PC-3 (cell line): ENCODE measurements at regions not wholly inside any gene's neighbourhood (a gene's known extent, or its start where the extent isn't known, plus 50 kb on each side); places are given as distances from the start of the nearest gene placed in this dataset.

Experiments
- ATAC-seq: fragments of 200-7000 bp; cut with Tn5 transposase; 2 replicates; pipeline ENCODE4 v1.9.1; 2020; ENCODE audit warnings: mild to moderate bottlenecking, moderate library complexity
- BruUV-seq: library from RNA; stranded (reverse); fragments of 400-500 nt; replicated peaks from 2 replicates; lab custom pipeline; 2021; lab: Mats Ljungman, UMichigan
- CTCF ChIA-PET: fragments of 300-600 bp; sonication (Branson Sonifier 250); formaldehyde crosslinking; loops from one replicate; lab custom pipeline; 2022; ENCODE audit warnings: antibody characterized with exemption; lab: Charles Lee
- POLR2A ChIA-PET: fragments of 300-600 bp; sonication (Branson Sonifier 250); formaldehyde crosslinking; loops from one replicate; lab custom pipeline; 2022; ENCODE audit warnings: antibody characterized with exemption; ENCODE audit not compliant: unreplicated experiment; lab: Charles Lee
- DNase-seq: peaks from one replicate; pipeline ENCODE4 v3.0.0-alpha.2; 2015
- H2AFZ ChIP-seq: fragments of 300-600 bp; sonication (generic); 2 replicates; pipeline ENCODE4 v1.6.0; 2016; ENCODE audit warnings: antibody characterized with exemption, low read length
- H3F3A ChIP-seq: fragments of 300-600 bp; sonication (generic); one replicate; pipeline ENCODE4 v1.6.0; 2017; ENCODE audit warnings: antibody characterized with exemption, low read length, control low read depth, mild to moderate bottlenecking; ENCODE audit not compliant: unreplicated experiment
- H3K27ac ChIP-seq: fragments of 300-600 bp; sonication (generic); 2 replicates; pipeline ENCODE4 v1.5.1; 2016; ENCODE audit warnings: mild to moderate bottlenecking, low read length
- H3K27me3 ChIP-seq: fragments of 300-600 bp; sonication (generic); 2 replicates; pipeline ENCODE4 v1.6.1; 2016; ENCODE audit warnings: low read length, mixed read lengths
- H3K36me3 ChIP-seq: fragments of 300-600 bp; sonication (generic); 2 replicates; pipeline ENCODE4 v1.6.1; 2016; ENCODE audit warnings: low read depth, mixed run types, low read length, mixed read lengths
- H3K4me1 ChIP-seq: fragments of 300-600 bp; sonication (generic); 2 replicates; pipeline ENCODE4 v1.5.1; 2016; ENCODE audit warnings: low read length; ENCODE audit not compliant: insufficient read depth
- H3K4me2 ChIP-seq: fragments of 300-600 bp; sonication (generic); 2 replicates; pipeline ENCODE4 v1.6.0; 2016; ENCODE audit warnings: low read length
- H3K4me3 ChIP-seq: fragments of 300-600 bp; sonication (generic); 2 replicates; pipeline ENCODE4 v1.5.1; 2016; ENCODE audit warnings: mild to moderate bottlenecking, low read length, mixed read lengths
- H3K79me2 ChIP-seq: fragments of 300-600 bp; sonication (generic); 2 replicates; pipeline ENCODE4 v1.6.1; 2017; ENCODE audit warnings: low read length, mixed read lengths
- H3K9ac ChIP-seq: fragments of 300-600 bp; sonication (generic); 2 replicates; pipeline ENCODE4 v1.6.0; 2016; ENCODE audit warnings: mild to moderate bottlenecking, low read length
- H3K9me2 ChIP-seq: fragments of 300-600 bp; sonication (generic); replicated peaks from 2 replicates; pipeline ENCODE4 v1.6.1; 2016; ENCODE audit warnings: mixed run types, low read length, mixed read lengths
- H3K9me3 ChIP-seq: fragments of 300-600 bp; sonication (generic); 2 replicates; pipeline ENCODE4 v1.6.1; 2016; ENCODE audit warnings: low read length, mixed read lengths
- H4K20me1 ChIP-seq: fragments of 300-600 bp; sonication (generic); 2 replicates; pipeline ENCODE4 v1.6.1; 2016; ENCODE audit warnings: low read length, mixed read lengths
- EZH2 ChIP-seq: fragments of 300-600 bp; sonication (generic); IDR thresholded peaks from one replicate; pipeline ENCODE4 v1.6.1; 2017; ENCODE audit warnings: antibody characterized with exemption, mild to moderate bottlenecking, low read length; ENCODE audit not compliant: unreplicated experiment
- EZH2phosphoT487 ChIP-seq: fragments of 300-600 bp; sonication (generic); IDR thresholded peaks from 2 replicates; pipeline ENCODE4 v1.6.1; 2018; ENCODE audit warnings: mild to moderate bottlenecking, antibody characterized with exemption, low read length, borderline replicate concordance
- intact Hi-C: fragments of 100-400 bp; cut with micrococcal nuclease; formaldehyde crosslinking; loops from 2 replicates; pipeline ENCODE4 v1.9.0; 2023
- TF ChIP-seq, protein P1 (sequence below): fragments of 300-600 bp; sonication (generic); conservative IDR thresholded peaks from 2 replicates; pipeline ENCODE4 v1.5.1; 2017; ENCODE audit warnings: antibody characterized with exemption, low read depth, mild to moderate bottlenecking, low read length

DNA sequence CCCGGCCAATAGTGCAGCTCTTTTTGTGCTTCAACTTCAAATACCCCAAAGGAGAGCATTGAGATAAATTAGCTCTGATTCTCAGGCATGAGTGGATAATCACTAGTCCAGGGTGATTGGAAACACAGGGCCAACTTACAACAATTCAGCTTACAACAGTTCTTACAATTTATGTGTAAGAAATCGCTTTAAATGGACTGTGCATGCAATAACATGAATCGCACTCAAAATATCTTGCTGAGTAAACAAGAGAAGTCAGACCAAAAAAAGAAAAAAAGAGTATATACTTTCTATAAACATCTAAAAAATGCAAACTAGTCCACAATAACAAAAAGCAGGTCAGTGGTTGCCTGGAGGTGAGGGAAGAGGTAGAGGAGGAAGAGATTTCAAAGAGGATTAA lies 150.6 kb upstream of the EDIL3 start:
- ATAC-seq = no peak; the same call in 1 of the 2 replicates
- Histone ChIP-seq H3K4me3 (no peak overlapping the region), H3K4me1 (no peaks in the 10 kb centered on the region), H3K9me3 (no peaks in the 10 kb centered on the region), H2AFZ (no peak overlapping the region), H3K4me2 (no peak overlapping the region), H3K27ac (no peak overlapping the region), H3K9me2 (no peaks in the 10 kb centered on the region), H3F3A (no peaks in the 10 kb centered on the region), H4K20me1 (no peaks in the 10 kb centered on the region), H3K36me3 (no peaks in the 10 kb centered on the region), H3K9ac (no peak overlapping the region), H3K27me3 (no peaks in the 10 kb centered on the region), H3K79me2 (no peaks in the 10 kb centered on the region)
- ChIA-PET CTCF (no interaction called here), POLR2A (no interaction called here)
- BruUV-seq = no TSS peak
- no peak for DNase-seq
- TF ChIP-seq EZH2phosphoT487 = no peak
- TF ChIP-seq EZH2 = no peak
- TF ChIP-seq, protein P1, sequence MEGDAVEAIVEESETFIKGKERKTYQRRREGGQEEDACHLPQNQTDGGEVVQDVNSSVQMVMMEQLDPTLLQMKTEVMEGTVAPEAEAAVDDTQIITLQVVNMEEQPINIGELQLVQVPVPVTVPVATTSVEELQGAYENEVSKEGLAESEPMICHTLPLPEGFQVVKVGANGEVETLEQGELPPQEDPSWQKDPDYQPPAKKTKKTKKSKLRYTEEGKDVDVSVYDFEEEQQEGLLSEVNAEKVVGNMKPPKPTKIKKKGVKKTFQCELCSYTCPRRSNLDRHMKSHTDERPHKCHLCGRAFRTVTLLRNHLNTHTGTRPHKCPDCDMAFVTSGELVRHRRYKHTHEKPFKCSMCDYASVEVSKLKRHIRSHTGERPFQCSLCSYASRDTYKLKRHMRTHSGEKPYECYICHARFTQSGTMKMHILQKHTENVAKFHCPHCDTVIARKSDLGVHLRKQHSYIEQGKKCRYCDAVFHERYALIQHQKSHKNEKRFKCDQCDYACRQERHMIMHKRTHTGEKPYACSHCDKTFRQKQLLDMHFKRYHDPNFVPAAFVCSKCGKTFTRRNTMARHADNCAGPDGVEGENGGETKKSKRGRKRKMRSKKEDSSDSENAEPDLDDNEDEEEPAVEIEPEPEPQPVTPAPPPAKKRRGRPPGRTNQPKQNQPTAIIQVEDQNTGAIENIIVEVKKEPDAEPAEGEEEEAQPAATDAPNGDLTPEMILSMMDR = no peak
- intact Hi-C loops = no loop called here

DNA sequence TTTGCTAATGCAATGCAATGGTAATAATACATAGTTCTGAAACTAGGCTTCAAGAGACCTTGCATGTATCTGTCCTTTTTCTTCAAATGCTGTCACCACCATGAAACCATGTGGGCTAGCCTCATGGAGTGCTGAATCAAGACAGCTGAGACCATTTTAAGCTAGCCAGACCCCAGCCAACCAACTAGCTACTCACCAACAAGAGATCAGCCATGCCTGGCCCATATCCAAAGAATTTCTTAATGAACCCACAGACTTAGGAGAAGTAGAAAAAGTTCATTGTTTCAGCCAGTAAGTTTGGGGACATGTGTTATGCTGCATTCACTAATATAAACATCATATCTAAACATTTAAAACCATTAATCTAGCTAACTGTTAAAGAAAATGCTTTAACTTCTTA lies 139.8 kb upstream of the EDIL3 start:
- Histone ChIP-seq H3K9me2 (no peaks in the 10 kb centered on the region), H3K4me2 (no peak overlapping the region), H3K4me1 (no peaks in the 10 kb centered on the region), H3K27ac (no peak overlapping the region), H3F3A (no peaks in the 10 kb centered on the region), H3K9me3 (no peaks in the 10 kb centered on the region), H3K4me3 (no peak overlapping the region), H3K79me2 (no peaks in the 10 kb centered on the region), H3K36me3 (no peaks in the 10 kb centered on the region), H3K9ac (no peak overlapping the region), H4K20me1 (no peaks in the 10 kb centered on the region), H2AFZ (no peak overlapping the region), H3K27me3 (no peaks in the 10 kb centered on the region)
- intact Hi-C loops = no loop called here
- DNase-seq (no peak), ATAC-seq (no peak)
- TF ChIP-seq EZH2phosphoT487 (no peak), EZH2 (no peak)
- TF ChIP-seq, protein P1 = no peak
- BruUV-seq = no TSS peak
- CTCF ChIA-PET = no interaction called here
- POLR2A ChIA-PET = interaction anchor here (0.6 kb wide), 2 partner anchors 14 to 435 kb away, joined by 3 to 4 read pairs; no protein-coding TSS in a partner anchor

DNA sequence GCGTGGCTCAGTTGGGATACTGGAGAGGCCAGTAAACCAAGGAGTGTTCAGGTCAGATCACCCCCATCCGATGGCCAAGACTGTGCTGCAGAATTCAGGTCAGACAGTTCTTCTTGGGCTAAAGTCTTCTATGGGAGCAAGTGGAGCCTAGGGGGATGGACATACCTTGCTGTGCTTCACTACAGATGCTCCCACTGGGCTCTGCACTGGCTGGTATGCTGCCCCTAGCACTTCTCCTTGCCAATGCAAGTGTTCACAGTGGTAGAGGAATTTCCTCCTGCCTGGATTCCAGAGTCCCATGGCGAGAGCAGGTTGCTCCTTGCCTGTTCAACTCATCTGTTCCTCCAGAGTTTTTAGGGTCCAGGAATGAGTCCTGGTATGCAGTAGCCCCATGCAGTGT lies 134.2 kb upstream of the EDIL3 start:
- Histone ChIP-seq H3K9me3 (no peaks in the 10 kb centered on the region), H3K36me3 (no peaks in the 10 kb centered on the region), H3K79me2 (no peaks in the 10 kb centered on the region), H3K4me2 (no peak overlapping the region), H3K27me3 (no peaks in the 10 kb centered on the region), H3F3A (no peaks in the 10 kb centered on the region), H3K27ac (no peak overlapping the region), H3K4me1 (no peaks in the 10 kb centered on the region), H3K9me2 (no peaks in the 10 kb centered on the region), H3K4me3 (no peak overlapping the region), H2AFZ (no peak overlapping the region), H4K20me1 (no peaks in the 10 kb centered on the region), H3K9ac (no peak overlapping the region)
- ATAC-seq = no peak
- intact Hi-C loops = no loop called here
- DNase-seq = no peak
- no TSS peak for BruUV-seq
- ChIA-PET CTCF (no interaction called here), POLR2A (no interaction called here)
- TF ChIP-seq, protein P1 = no peak
